B cell (primary cell): ENCODE measurements at regions not wholly inside any gene's neighbourhood (a gene's known extent, or its start where the extent isn't known, plus 50 kb on each side); places are given as distances from the start of the nearest gene placed in this dataset.

Source experiments
- ATAC-seq: fragments of 200-7000 bp; cut with Tn5 transposase; one replicate; pipeline ENCODE4 v1.10.0; 2021; ENCODE audit warnings: low read depth, mild to moderate bottlenecking, moderate number of reproducible peaks, moderate library complexity
- CTCF ChIA-PET: fragments of 350-600 bp; sonication (Branson Sonifier 250); formaldehyde crosslinking; loops from one replicate; lab custom pipeline; 2021; ENCODE audit warnings: antibody characterized with exemption, inconsistent platforms; lab: Charles Lee
- POLR2A ChIA-PET: fragments of 350-600 bp; sonication (Branson Sonifier 250); formaldehyde crosslinking; loops from one replicate; lab custom pipeline; 2021; ENCODE audit warnings: antibody characterized with exemption; lab: Charles Lee
- DNase-seq: peaks from one replicate; pipeline ENCODE4 v3.0.0; 2013
- H2AFZ ChIP-seq: 2 replicates; pipeline ENCODE4 v1.6.1; 2012; ENCODE audit warnings: mild to moderate bottlenecking, low read depth, low read length; ENCODE audit not compliant: insufficient read depth, poor library complexity, severe bottlenecking
- H3K27ac ChIP-seq, 2 donors: 1 replicate in 1 of 2; 2 replicates in 1 of 2; pipeline ENCODE4 v1.5.1; 2012 to 2013; ENCODE audit warnings: low read length in 2 of 2, mild to moderate bottlenecking in 2 of 2, moderate library complexity in 1 of 2
- H3K27me3 ChIP-seq, 4 experiments: fragments of 200-600 bp in 1 of 4; sonication (generic) in 1 of 4; replicated peaks in 1 of 4; 1 replicate in 2 of 4; 2 replicates in 2 of 4; pipeline versions ENCODE4 v1.6.1 to v1.7.0; 2013 to 2016; ENCODE audit warnings: low read length in 3 of 4, mild to moderate bottlenecking in 2 of 4, mixed read lengths in 1 of 4, moderate library complexity in 1 of 4; ENCODE audit not compliant: insufficient read depth in 4 of 4, control insufficient read depth in 3 of 4; ENCODE audit errors: control extremely low read depth in 1 of 4
- H3K36me3 ChIP-seq, 2 experiments: replicated peaks in 1 of 2; 1 replicate in 1 of 2; 2 replicates in 1 of 2; pipeline versions ENCODE4 v1.6.1 to v1.7.1; 2013; ENCODE audit warnings: low read length in 1 of 2; ENCODE audit not compliant: insufficient read depth in 2 of 2, control insufficient read depth in 1 of 2; ENCODE audit errors: control extremely low read depth in 1 of 2, extremely low read depth in 1 of 2
- H3K4me1 ChIP-seq, 2 donors: fragments of 200-600 bp in 1 of 2; sonication (generic) in 1 of 2; 1 replicate in 1 of 2; 2 replicates in 1 of 2; pipeline versions ENCODE4 v1.5.1 to v1.6.1; 2013 to 2017; ENCODE audit warnings: low read length in 2 of 2; ENCODE audit not compliant: control insufficient read depth in 2 of 2, insufficient read depth in 2 of 2
- H3K4me2 ChIP-seq: replicated peaks from 2 replicates; pipeline ENCODE3; 2012; ENCODE audit warnings: mild to moderate bottlenecking, low read depth, low read length; ENCODE audit not compliant: poor library complexity, severe bottlenecking
- H3K4me3 ChIP-seq, 5 experiments: fragments of 200-600 bp in 1 of 5; sonication (generic) in 1 of 5; 1 replicate in 3 of 5; 2 replicates in 2 of 5; pipeline versions ENCODE4 v1.5.1 to v1.7.0; 2011 to 2016; ENCODE audit warnings: low read length in 4 of 5, mild to moderate bottlenecking in 4 of 5, low read depth in 2 of 5, control low read depth in 1 of 5, moderate library complexity in 1 of 5; ENCODE audit not compliant: insufficient read depth in 1 of 5; ENCODE audit errors: control extremely low read depth in 1 of 5, extremely low read depth in 1 of 5
- H3K79me2 ChIP-seq: fragments of 200-600 bp; sonication (generic); one replicate; pipeline ENCODE4 v1.6.0; 2016; ENCODE audit warnings: low read length; ENCODE audit not compliant: control insufficient read depth, insufficient read depth
- H3K9ac ChIP-seq: fragments of 200-600 bp; sonication (generic); 2 replicates; pipeline ENCODE4 v1.6.1; 2017; ENCODE audit warnings: mild to moderate bottlenecking, low read length, moderate library complexity
- H3K9me3 ChIP-seq, 3 donors: one replicate each; pipeline versions ENCODE4 v1.6.1 to v1.7.1; 2013; ENCODE audit warnings: low read length in 2 of 3; ENCODE audit not compliant: control insufficient read depth in 2 of 3, insufficient read depth in 1 of 3; ENCODE audit errors: control extremely low read depth in 1 of 3
- H4K20me1 ChIP-seq: 2 replicates; pipeline ENCODE4 v1.6.0; 2012; ENCODE audit warnings: mild to moderate bottlenecking, low read length; ENCODE audit not compliant: insufficient read depth, control insufficient read depth, poor library complexity, severe bottlenecking
- H3K27ac Mint-ChIP-seq: one replicate; pipeline ENCODE4 v1.8.0; 2021; ENCODE audit warnings: mixed read lengths
- H3K27me3 Mint-ChIP-seq: one replicate; pipeline ENCODE4 v1.8.0; 2021; ENCODE audit warnings: mixed read lengths
- H3K4me1 Mint-ChIP-seq: one replicate; pipeline ENCODE4 v1.8.0; 2021; ENCODE audit warnings: mixed read lengths
- H3K4me3 Mint-ChIP-seq: one replicate; pipeline ENCODE4 v1.8.0; 2021; ENCODE audit warnings: mixed read lengths
- H3K9me3 Mint-ChIP-seq: one replicate; pipeline ENCODE4 v1.8.0; 2022; ENCODE audit warnings: mixed read lengths; ENCODE audit not compliant: insufficient read depth
- CTCF ChIP-seq: fragments of 200-600 bp; IDR thresholded peaks from one replicate; pipeline ENCODE4 v1.8.0; 2022; ENCODE audit warnings: antibody characterized with exemption, mild to moderate bottlenecking
- EZH2 ChIP-seq: IDR thresholded peaks from 2 replicates; pipeline ENCODE4 v1.6.1; 2012; ENCODE audit warnings: borderline replicate concordance, low read depth, mild to moderate bottlenecking, moderate library complexity, low read length; ENCODE audit not compliant: insufficient read depth, poor library complexity, severe bottlenecking
- WGBS: methylation state at CpG from one replicate; pipeline ENCODE4 v1.1.5; 2013; ENCODE audit warnings: missing lambda C conversion rate; ENCODE audit not compliant: insufficient coverage; 5-methylcytosine and 5-hydroxymethylcytosine counted together
- intact Hi-C: fragments of 100-400 bp; cut with micrococcal nuclease; formaldehyde crosslinking; loops from one replicate; pipeline ENCODE4 v1.10.0; 2022

GRCh38 chr2:151174127-151174526 lies 87.5 kb downstream of the RBM43 start:
- CTCF ChIA-PET: no interaction called here
- no peak overlapping the region for H3K9ac ChIP-seq
- H3K9me3 ChIP-seq: peaks cover 0 to 1% (median 0%) of the 10 kb centered on the region in 3 donors
- no peak overlapping the region for H3K27ac Mint-ChIP-seq
- no peak overlapping the region for H3K4me2 ChIP-seq
- no peaks in the 10 kb centered on the region for H4K20me1 ChIP-seq
- POLR2A ChIA-PET: no interaction called here
- H2AFZ ChIP-seq: no peak overlapping the region
- H3K9me3 Mint-ChIP-seq: no peaks in the 10 kb centered on the region
- no peak overlapping the region for H3K4me3 ChIP-seq
- H3K27me3 Mint-ChIP-seq: peaks cover 19% of the 10 kb centered on the region
- peaks cover 0 to 2% (median 0%) of the 10 kb centered on the region in 4 experiments for H3K27me3 ChIP-seq
- no peaks in the 10 kb centered on the region for H3K36me3 ChIP-seq
- no peaks in the 10 kb centered on the region for H3K4me1 Mint-ChIP-seq
- H3K4me3 Mint-ChIP-seq: no peak overlapping the region
- no peak overlapping the region for H3K27ac ChIP-seq
- intact Hi-C loops: no loop called here
- TF ChIP-seq CTCF (no peak), EZH2 (no peak)
- H3K79me2 ChIP-seq: no peaks in the 10 kb centered on the region
- ATAC-seq (no peak), DNase-seq (no peak)
- WGBS: 90% methylated on average over 2 of the region's 2 CpGs
- no peaks in the 10 kb centered on the region for H3K4me1 ChIP-seq

GRCh38 chr2:151171186-151171585 lies 90.5 kb downstream of the RBM43 start:
- no peak for DNase-seq
- no peaks in the 10 kb centered on the region for H3K79me2 ChIP-seq
- Mint-ChIP-seq H3K27ac (no peak overlapping the region), H3K4me3 (no peak overlapping the region), H3K4me1 (no peaks in the 10 kb centered on the region), H3K27me3 (peaks cover 12% of the 10 kb centered on the region), H3K9me3 (no peaks in the 10 kb centered on the region)
- no peak overlapping the region for H3K4me2 ChIP-seq
- no peaks in the 10 kb centered on the region for H4K20me1 ChIP-seq
- H2AFZ ChIP-seq: no peak overlapping the region
- ATAC-seq: no peak
- H3K4me1 ChIP-seq: no peaks in the 10 kb centered on the region
- no peaks in the 10 kb centered on the region for H3K27me3 ChIP-seq
- peaks cover 0 to 1% (median 0%) of the 10 kb centered on the region in 3 donors for H3K9me3 ChIP-seq
- no peak for TF ChIP-seq EZH2
- TF ChIP-seq CTCF: no peak
- ChIA-PET CTCF (no interaction called here), POLR2A (no interaction called here)
- no peak overlapping the region for H3K4me3 ChIP-seq
- intact Hi-C loops: no loop called here
- WGBS: no CpG with 5 or more reads among the region's 2 CpGs
- no peaks in the 10 kb centered on the region for H3K36me3 ChIP-seq
- H3K27ac ChIP-seq: no peak overlapping the region
- H3K9ac ChIP-seq: no peak overlapping the region
